Endodermal cell (in vitro differentiated cells): ENCODE measurements at regions not wholly inside any gene's neighbourhood (a gene's known extent, or its start where the extent isn't known, plus 50 kb on each side); places are given as distances from the start of the nearest gene placed in this dataset.

Experiments used
- DNase-seq: peaks from one replicate; pipeline ENCODE4 v3.0.0-alpha.2; 2017
- H3K27ac ChIP-seq: 2 replicates; pipeline ENCODE4 v1.5.1; 2013; ENCODE audit warnings: mild to moderate bottlenecking, low read depth, low read length, moderate library complexity
- H3K27me3 ChIP-seq: 2 replicates; pipeline ENCODE4 v1.6.1; 2013; ENCODE audit warnings: mild to moderate bottlenecking, low read length, moderate library complexity; ENCODE audit not compliant: insufficient read depth, control insufficient read depth, poor library complexity, severe bottlenecking
- H3K36me3 ChIP-seq: 2 replicates; pipeline ENCODE4 v1.7.0; 2013; ENCODE audit warnings: mild to moderate bottlenecking, low read length, moderate library complexity; ENCODE audit not compliant: control insufficient read depth, insufficient read depth
- H3K4me1 ChIP-seq: one replicate; pipeline ENCODE4 v1.7.0; 2013; ENCODE audit warnings: low read length; ENCODE audit not compliant: control insufficient read depth, insufficient read depth
- H3K4me3 ChIP-seq: 2 replicates; pipeline ENCODE4 v1.5.1; 2013; ENCODE audit warnings: mild to moderate bottlenecking, low read length, moderate library complexity
- H3K9ac ChIP-seq: 2 replicates; pipeline ENCODE4 v1.6.1; 2013; ENCODE audit warnings: mild to moderate bottlenecking, low read length, moderate library complexity; ENCODE audit not compliant: poor library complexity, severe bottlenecking; ENCODE audit errors: extremely low read depth
- H3K9me3 ChIP-seq: 2 replicates; pipeline ENCODE4 v1.6.1; 2013; ENCODE audit warnings: mild to moderate bottlenecking, low read length, moderate library complexity; ENCODE audit not compliant: control insufficient read depth
- H3K27ac Mint-ChIP-seq: 2 replicates; pipeline ENCODE4 v1.8.0; 2020; ENCODE audit warnings: mixed read lengths
- H3K27me3 Mint-ChIP-seq: 2 replicates; pipeline ENCODE4 v1.8.0; 2021; ENCODE audit warnings: mild to moderate bottlenecking, mixed read lengths; ENCODE audit not compliant: insufficient read depth
- H3K36me3 Mint-ChIP-seq: 2 replicates; pipeline ENCODE4 v1.8.0; 2020; ENCODE audit warnings: low read depth, mixed read lengths
- H3K4me1 Mint-ChIP-seq: 2 replicates; pipeline ENCODE4 v1.8.0; 2020; ENCODE audit warnings: mixed read lengths
- H3K4me3 Mint-ChIP-seq: 2 replicates; pipeline ENCODE4 v1.8.0; 2020; ENCODE audit warnings: mild to moderate bottlenecking, moderate library complexity, mixed read lengths
- H3K9me3 Mint-ChIP-seq: 2 replicates; pipeline ENCODE4 v1.8.0; 2020; ENCODE audit warnings: mild to moderate bottlenecking, mixed read lengths
- WGBS, 2 experiments: methylation state at CpG; one replicate each; pipeline versions ENCODE4 v1.1.5 to v1.1.7; 2013; ENCODE audit warnings: missing lambda C conversion rate in 2 of 2, mixed read lengths in 1 of 2; ENCODE audit not compliant: insufficient coverage in 1 of 2, insufficient read length in 1 of 2; 5-methylcytosine and 5-hydroxymethylcytosine counted together
- TF ChIP-seq, protein P1 (sequence below): fragments of 200-600 bp; sonication (generic); conservative IDR thresholded peaks from 2 replicates; pipeline ENCODE4 v1.5.0; 2021; ENCODE audit warnings: antibody characterized with exemption, mild to moderate bottlenecking

DNA sequence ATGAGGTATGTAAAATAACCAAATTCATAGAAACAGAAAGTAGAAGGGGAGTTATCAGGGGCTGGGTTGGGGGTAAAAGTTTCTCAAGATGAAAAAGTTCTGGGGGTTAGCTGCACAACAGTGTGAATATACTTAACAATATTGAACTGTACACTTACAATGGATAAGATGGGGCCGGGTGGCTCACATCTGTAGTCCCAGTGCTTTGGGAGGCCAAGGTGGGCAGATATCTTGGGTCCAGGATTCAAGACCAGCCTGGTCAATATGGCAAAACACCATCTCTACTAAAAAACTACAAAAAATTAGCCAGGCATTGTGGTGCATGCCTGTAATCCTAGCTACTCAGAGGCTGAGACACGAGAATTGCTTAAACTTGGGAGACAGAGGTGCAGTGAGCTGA is 274.3 kb downstream of the TJP1 start:
- 90 to 100% methylated on average over 1 to 2 of the region's 2 CpGs for whole genome bisulfite sequencing, 2 experiments
- H3K27me3 Mint-ChIP-seq, result no peaks in the 10 kb centered on the region

DNA sequence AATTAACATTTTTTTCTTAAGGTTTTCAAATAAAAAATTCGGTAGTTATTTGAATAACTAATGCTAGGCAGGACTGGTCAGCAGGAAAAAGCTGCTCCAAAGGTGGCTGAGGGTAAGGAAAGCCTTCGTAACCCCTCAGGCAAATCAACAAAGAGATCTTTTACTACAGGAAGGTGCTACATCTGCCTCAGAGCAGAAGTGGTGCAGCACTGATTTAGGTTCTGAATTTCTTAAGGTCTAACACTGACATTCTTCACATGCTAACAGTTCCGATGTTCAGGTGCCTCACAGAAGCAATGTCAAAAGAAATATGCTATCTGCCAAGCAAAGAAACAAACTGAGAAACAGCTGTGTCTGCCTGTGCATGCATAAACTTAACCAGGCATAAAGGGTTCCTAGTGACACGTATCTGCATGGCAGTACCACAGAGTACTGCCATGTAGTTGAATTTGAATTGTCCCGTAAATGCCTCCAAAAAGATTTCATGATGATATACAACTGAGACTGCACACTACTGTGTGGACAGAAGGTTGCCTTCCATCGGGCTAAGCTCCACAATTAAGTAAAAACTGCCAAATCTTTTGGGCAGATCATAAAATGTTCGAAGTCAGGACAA is 275.0 kb upstream of the NSMCE3 start:
- DNase-seq, result no peak
- Mint-ChIP-seq H3K27ac (no peak overlapping the region), H3K27me3 (no peaks in the 10 kb centered on the region), H3K4me1 (no peaks in the 10 kb centered on the region), H3K9me3 (peaks cover 19% of the 10 kb centered on the region), H3K4me3 (no peak overlapping the region), H3K36me3 (peaks cover 12% of the 10 kb centered on the region)
- H3K4me1 ChIP-seq, result no peaks in the 10 kb centered on the region
- H3K4me3 ChIP-seq, result no peak overlapping the region
- TF ChIP-seq, protein P1, sequence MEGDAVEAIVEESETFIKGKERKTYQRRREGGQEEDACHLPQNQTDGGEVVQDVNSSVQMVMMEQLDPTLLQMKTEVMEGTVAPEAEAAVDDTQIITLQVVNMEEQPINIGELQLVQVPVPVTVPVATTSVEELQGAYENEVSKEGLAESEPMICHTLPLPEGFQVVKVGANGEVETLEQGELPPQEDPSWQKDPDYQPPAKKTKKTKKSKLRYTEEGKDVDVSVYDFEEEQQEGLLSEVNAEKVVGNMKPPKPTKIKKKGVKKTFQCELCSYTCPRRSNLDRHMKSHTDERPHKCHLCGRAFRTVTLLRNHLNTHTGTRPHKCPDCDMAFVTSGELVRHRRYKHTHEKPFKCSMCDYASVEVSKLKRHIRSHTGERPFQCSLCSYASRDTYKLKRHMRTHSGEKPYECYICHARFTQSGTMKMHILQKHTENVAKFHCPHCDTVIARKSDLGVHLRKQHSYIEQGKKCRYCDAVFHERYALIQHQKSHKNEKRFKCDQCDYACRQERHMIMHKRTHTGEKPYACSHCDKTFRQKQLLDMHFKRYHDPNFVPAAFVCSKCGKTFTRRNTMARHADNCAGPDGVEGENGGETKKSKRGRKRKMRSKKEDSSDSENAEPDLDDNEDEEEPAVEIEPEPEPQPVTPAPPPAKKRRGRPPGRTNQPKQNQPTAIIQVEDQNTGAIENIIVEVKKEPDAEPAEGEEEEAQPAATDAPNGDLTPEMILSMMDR, result no peak
- WGBS, 2 experiments, result 91 to 93% methylated on average over 5 to 7 of the region's 7 CpGs
- no peaks in the 10 kb centered on the region for H3K27me3 ChIP-seq
- no peaks in the 10 kb centered on the region for H3K36me3 ChIP-seq
- H3K9ac ChIP-seq, result no peak overlapping the region
- peaks cover 6% of the 10 kb centered on the region for H3K9me3 ChIP-seq
- H3K27ac ChIP-seq, result no peak overlapping the region

More for the DNA sequence above, 274.3 kb downstream of the TJP1 start:
- Histone ChIP-seq H3K4me1 (no peaks in the 10 kb centered on the region), H3K36me3 (no peaks in the 10 kb centered on the region), H3K27ac (no peak overlapping the region), H3K9me3 (peaks cover 6% of the 10 kb centered on the region), H3K9ac (no peak overlapping the region), H3K27me3 (no peaks in the 10 kb centered on the region), H3K4me3 (no peak overlapping the region)
- no peak for DNase-seq
- no peaks in the 10 kb centered on the region for H3K4me1 Mint-ChIP-seq
- TF ChIP-seq, protein P1, result no peak
- H3K9me3 Mint-ChIP-seq, result peaks cover 19% of the 10 kb centered on the region
- no peak overlapping the region for H3K27ac Mint-ChIP-seq
- H3K4me3 Mint-ChIP-seq, result no peak overlapping the region
- peaks cover 12% of the 10 kb centered on the region for H3K36me3 Mint-ChIP-seq

DNA sequence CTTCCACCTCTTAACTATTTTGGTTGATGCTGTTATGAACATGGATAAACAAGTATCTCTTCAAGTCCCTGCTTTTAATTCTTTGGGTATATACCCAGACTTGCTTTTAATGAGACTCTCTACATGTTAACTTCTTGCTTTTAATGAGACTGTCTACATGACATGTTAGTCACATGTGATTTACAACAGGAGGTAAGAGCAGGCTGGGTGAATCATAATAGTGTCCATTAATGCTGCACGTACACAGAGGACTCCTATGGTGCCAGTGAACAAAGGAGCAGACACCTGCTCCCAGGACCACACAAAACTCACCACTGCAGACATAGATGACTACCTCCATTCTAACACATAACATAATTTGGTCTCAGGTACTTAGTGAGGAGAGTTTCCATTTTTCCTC is 273.4 kb upstream of the NSMCE3 start:
- Mint-ChIP-seq H3K27ac (no peak overlapping the region), H3K4me3 (no peak overlapping the region), H3K36me3 (peaks cover 12% of the 10 kb centered on the region), H3K9me3 (peaks cover 19% of the 10 kb centered on the region), H3K27me3 (no peaks in the 10 kb centered on the region), H3K4me1 (no peaks in the 10 kb centered on the region)
- no peak overlapping the region for H3K9ac ChIP-seq
- DNase-seq, result no peak
- no peaks in the 10 kb centered on the region for H3K36me3 ChIP-seq
- TF ChIP-seq, protein P1, result no peak
- H3K27ac ChIP-seq, result no peak overlapping the region
- H3K9me3 ChIP-seq, result peaks cover 6% of the 10 kb centered on the region
- H3K27me3 ChIP-seq, result no peaks in the 10 kb centered on the region
- no peaks in the 10 kb centered on the region for H3K4me1 ChIP-seq
- no peak overlapping the region for H3K4me3 ChIP-seq
- 92% methylated on average over 1 of the region's 1 CpG; no CpG with 5 or more reads in 1 of the 2 experiments for WGBS, 2 experiments
